Osteoblast (primary cell): ENCODE measurements at regions not wholly inside any gene's neighbourhood (a gene's known extent, or its start where the extent isn't known, plus 50 kb on each side); places are given as distances from the start of the nearest gene placed in this dataset.

Experiments used
- DNase-seq: peaks from one replicate; pipeline ENCODE4 v3.0.0; 2011; ENCODE audit warnings: low spot score, mixed read lengths; ENCODE audit not compliant: insufficient read length; ENCODE audit errors: missing footprints
- H2AFZ ChIP-seq: 2 replicates; pipeline ENCODE4 v1.6.0; 2011; ENCODE audit warnings: mild to moderate bottlenecking, low read length
- H3K27ac ChIP-seq: 2 replicates; pipeline ENCODE4 v1.5.1; 2011; ENCODE audit warnings: mild to moderate bottlenecking, low read depth, low read length, moderate library complexity
- H3K27me3 ChIP-seq: 2 replicates; pipeline ENCODE4 v1.6.0; 2012; ENCODE audit warnings: mild to moderate bottlenecking, control low read depth, inconsistent platforms, low read length, moderate library complexity; ENCODE audit not compliant: insufficient read depth
- H3K36me3 ChIP-seq: 2 replicates; pipeline ENCODE4 v1.5.1; 2011; ENCODE audit warnings: mild to moderate bottlenecking, low read length, control low read depth, moderate library complexity; ENCODE audit not compliant: insufficient read depth
- H3K4me1 ChIP-seq: 2 replicates; pipeline ENCODE4 v1.5.1; 2011; ENCODE audit warnings: mild to moderate bottlenecking, low read length, control low read depth, moderate library complexity; ENCODE audit not compliant: insufficient read depth
- H3K4me2 ChIP-seq: 2 replicates; pipeline ENCODE4 v1.6.0; 2011; ENCODE audit warnings: mild to moderate bottlenecking, low read length; ENCODE audit not compliant: insufficient read depth
- H3K4me3 ChIP-seq: fragments of 200-600 bp; sonication (generic); 3 replicates; pipeline ENCODE4 v1.5.1; 2012; ENCODE audit warnings: mild to moderate bottlenecking, low read length, inconsistent platforms; ENCODE audit not compliant: insufficient read depth
- H3K79me2 ChIP-seq: 2 replicates; pipeline ENCODE4 v1.6.0; 2012; ENCODE audit warnings: mild to moderate bottlenecking, low read length, control low read depth, inconsistent platforms; ENCODE audit not compliant: insufficient read depth
- H3K9me3 ChIP-seq: 2 replicates; pipeline ENCODE4 v1.5.1; 2011; ENCODE audit warnings: low read depth, low read length, control low read depth
- H4K20me1 ChIP-seq: 2 replicates; pipeline ENCODE4 v1.6.0; 2012; ENCODE audit warnings: mild to moderate bottlenecking, low read length, control low read depth; ENCODE audit not compliant: insufficient read depth
- CTCF ChIP-seq: IDR thresholded peaks from 2 replicates; pipeline ENCODE4 v1.5.1; 2011; ENCODE audit warnings: mild to moderate bottlenecking, low read depth, low read length, moderate library complexity; ENCODE audit errors: extremely low read depth

GRCh38 chr6:16056263-16056870 is 72.5 kb upstream of the MYLIP start:
- no peak for TF ChIP-seq CTCF
- no peaks in the 10 kb centered on the region for H3K79me2 ChIP-seq
- H2AFZ ChIP-seq, result no peak overlapping the region
- no peaks in the 10 kb centered on the region for H3K4me1 ChIP-seq
- no peak overlapping the region for H3K4me3 ChIP-seq
- no peaks in the 10 kb centered on the region for H3K27me3 ChIP-seq
- no peak overlapping the region for H3K27ac ChIP-seq
- no peak for DNase-seq
- H3K9me3 ChIP-seq, result no peaks in the 10 kb centered on the region
- H3K36me3 ChIP-seq, result no peaks in the 10 kb centered on the region
- no peaks in the 10 kb centered on the region for H4K20me1 ChIP-seq
- H3K4me2 ChIP-seq, result no peak overlapping the region

- Histone ChIP-seq H3K27ac (no peak overlapping the region), H3K4me1 (no peaks in the 10 kb centered on the region), H3K9me3 (no peaks in the 10 kb centered on the region), H3K79me2 (no peaks in the 10 kb centered on the region), H4K20me1 (no peaks in the 10 kb centered on the region), H3K4me2 (no peak overlapping the region), H2AFZ (no peak overlapping the region), H3K4me3 (no peak overlapping the region), H3K27me3 (no peaks in the 10 kb centered on the region), H3K36me3 (no peaks in the 10 kb centered on the region)
- no peak for DNase-seq
- TF ChIP-seq CTCF, result no peak
Observed at GRCh38 chr6:16055852-16056251, 73.0 kb upstream of the MYLIP start.

GRCh38 chr6:16049168-16049567 is 79.7 kb upstream of the MYLIP start:
- H3K27me3 ChIP-seq, result no peaks in the 10 kb centered on the region
- no peak overlapping the region for H3K4me3 ChIP-seq
- TF ChIP-seq CTCF, result no peak
- no peak for DNase-seq
- no peaks in the 10 kb centered on the region for H3K9me3 ChIP-seq
- H2AFZ ChIP-seq, result no peak overlapping the region
- H3K27ac ChIP-seq, result no peak overlapping the region
- no peaks in the 10 kb centered on the region for H4K20me1 ChIP-seq
- H3K36me3 ChIP-seq, result no peaks in the 10 kb centered on the region
- no peak overlapping the region for H3K4me2 ChIP-seq
- no peaks in the 10 kb centered on the region for H3K4me1 ChIP-seq
- no peaks in the 10 kb centered on the region for H3K79me2 ChIP-seq

GRCh38 chr6:16048221-16048620 is 80.7 kb upstream of the MYLIP start:
- H3K79me2 ChIP-seq, result no peaks in the 10 kb centered on the region
- H4K20me1 ChIP-seq, result no peaks in the 10 kb centered on the region
- no peak for DNase-seq
- no peaks in the 10 kb centered on the region for H3K36me3 ChIP-seq
- no peaks in the 10 kb centered on the region for H3K4me1 ChIP-seq
- H3K9me3 ChIP-seq, result no peaks in the 10 kb centered on the region
- no peak for TF ChIP-seq CTCF
- H3K4me2 ChIP-seq, result no peak overlapping the region
- no peak overlapping the region for H3K27ac ChIP-seq
- no peaks in the 10 kb centered on the region for H3K27me3 ChIP-seq
- no peak overlapping the region for H3K4me3 ChIP-seq
- no peak overlapping the region for H2AFZ ChIP-seq
